ENCODE measurements at regions not wholly inside any gene's neighbourhood (a gene's known extent, or its start where the extent isn't known, plus 50 kb on each side); places are given as distances from the start of the nearest gene placed in this dataset.
A peak's percentile ranks its signal among the peaks of the same experiment; 100 is the strongest.

GRCh38 chr16:54672500-54672899, 258.2 kb upstream of the IRX5 start:
- Histone ChIP-seq H3K4me3 (no peak overlapping the region), H3K36me3 (no peaks in the 10 kb centered on the region), H3K27ac (no peak overlapping the region), H3K4me1 (no peaks in the 10 kb centered on the region), H3K27me3 (no peaks in the 10 kb centered on the region), H3K9me3 (no peaks in the 10 kb centered on the region)
- no peak for DNase-seq
- intact Hi-C loops (cut with DNase I; ENCODE audit: low total_unique reads): no loop called here
- no peak for TF ChIP-seq CTCF (IDR thresholded peaks at IDR 0.05)

GRCh38 chr16:54657709-54658102, 273.0 kb upstream of the IRX5 start:
- Histone ChIP-seq H3K9me3 (no peaks in the 10 kb centered on the region), H3K27me3 (no peaks in the 10 kb centered on the region), H3K4me1 (peaks cover 0 to 46% (median 39%) of the 10 kb centered on the region in 4 donors), H3K27ac (peak overlapping the region; percentile 0 to 56), H3K36me3 (no peaks in the 10 kb centered on the region), H3K4me3 (peak overlapping the region in 1 of 2 donors; percentile 26)
- DNase-seq: no peak
- intact Hi-C loops (cut with DNase I; ENCODE audit: low total_unique reads): loop anchor here (1.0 kb wide), 1 partner anchor 28 kb away; no protein-coding TSS in a partner anchor
- no peak for TF ChIP-seq CTCF (IDR thresholded peaks at IDR 0.05)

GRCh38 chr16:54657058-54657708, 273.5 kb upstream of the IRX5 start:
- Histone ChIP-seq H3K4me1 (peaks cover 0 to 46% (median 39%) of the 10 kb centered on the region in 4 donors), H3K9me3 (no peaks in the 10 kb centered on the region), H3K27ac (peak overlapping the region; percentile 0 to 56), H3K27me3 (no peaks in the 10 kb centered on the region), H3K36me3 (no peaks in the 10 kb centered on the region), H3K4me3 (peak overlapping the region in 1 of 2 donors; percentile 26)
- TF ChIP-seq CTCF (IDR thresholded peaks at IDR 0.05): no peak
- DNase-seq: peak; percentile 25 to 76
- intact Hi-C loops (cut with DNase I; ENCODE audit: low total_unique reads): loop anchor here (1.0 kb wide), 1 partner anchor 28 kb away; no protein-coding TSS in a partner anchor

- peak; percentile 23 to 71 for DNase-seq
- Histone ChIP-seq H3K4me1 (peaks cover 0 to 49% (median 41%) of the 10 kb centered on the region in 4 donors), H3K9me3 (no peaks in the 10 kb centered on the region), H3K27me3 (no peaks in the 10 kb centered on the region), H3K27ac (peak overlapping the region; percentile 72 to 75), H3K36me3 (no peaks in the 10 kb centered on the region), H3K4me3 (peak overlapping the region; percentile 27 to 35)
- intact Hi-C loops (cut with DNase I; ENCODE audit: low total_unique reads): no loop called here
- no peak for TF ChIP-seq CTCF (IDR thresholded peaks at IDR 0.05)
These were observed 275.5 kb upstream of the IRX5 start for GRCh38 chr16:54655121-54655590.

GRCh38 chr16:54654429-54654828, 276.2 kb upstream of the IRX5 start:
- Histone ChIP-seq H3K27ac (peak overlapping the region; percentile 72 to 75), H3K27me3 (no peaks in the 10 kb centered on the region), H3K4me3 (peak overlapping the region; percentile 27 to 35), H3K9me3 (no peaks in the 10 kb centered on the region), H3K4me1 (peaks cover 0 to 56% (median 46%) of the 10 kb centered on the region in 4 donors), H3K36me3 (no peaks in the 10 kb centered on the region)
- TF ChIP-seq CTCF (IDR thresholded peaks at IDR 0.05): no peak
- intact Hi-C loops (cut with DNase I; ENCODE audit: low total_unique reads): no loop called here
- no peak for DNase-seq
